ENCODE measurements at regions not wholly inside any gene's neighbourhood (a gene's known extent, or its start where the extent isn't known, plus 50 kb on each side); places are given as distances from the start of the nearest gene placed in this dataset.

DNA sequence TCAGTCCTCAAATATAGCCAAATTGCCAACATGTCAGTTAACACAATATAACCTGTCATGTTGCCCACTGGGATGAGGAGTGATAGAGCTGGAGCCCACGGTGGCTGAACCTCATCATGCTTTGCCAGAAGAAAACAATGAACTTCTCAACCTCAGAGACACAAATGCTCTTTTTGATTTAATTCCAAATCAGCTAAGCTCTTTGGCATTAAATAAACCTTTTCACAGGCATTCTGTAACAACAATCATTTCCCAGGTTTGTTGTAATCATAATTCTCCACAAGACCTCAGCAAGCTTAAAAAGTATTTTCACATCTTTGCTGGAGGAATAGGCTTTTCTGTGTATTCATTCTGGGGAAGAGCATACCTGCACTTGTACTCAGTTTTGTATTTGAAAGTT, 830.9 kb downstream of the MAT2B start (continued):
- TF ChIP-seq, protein P1, sequence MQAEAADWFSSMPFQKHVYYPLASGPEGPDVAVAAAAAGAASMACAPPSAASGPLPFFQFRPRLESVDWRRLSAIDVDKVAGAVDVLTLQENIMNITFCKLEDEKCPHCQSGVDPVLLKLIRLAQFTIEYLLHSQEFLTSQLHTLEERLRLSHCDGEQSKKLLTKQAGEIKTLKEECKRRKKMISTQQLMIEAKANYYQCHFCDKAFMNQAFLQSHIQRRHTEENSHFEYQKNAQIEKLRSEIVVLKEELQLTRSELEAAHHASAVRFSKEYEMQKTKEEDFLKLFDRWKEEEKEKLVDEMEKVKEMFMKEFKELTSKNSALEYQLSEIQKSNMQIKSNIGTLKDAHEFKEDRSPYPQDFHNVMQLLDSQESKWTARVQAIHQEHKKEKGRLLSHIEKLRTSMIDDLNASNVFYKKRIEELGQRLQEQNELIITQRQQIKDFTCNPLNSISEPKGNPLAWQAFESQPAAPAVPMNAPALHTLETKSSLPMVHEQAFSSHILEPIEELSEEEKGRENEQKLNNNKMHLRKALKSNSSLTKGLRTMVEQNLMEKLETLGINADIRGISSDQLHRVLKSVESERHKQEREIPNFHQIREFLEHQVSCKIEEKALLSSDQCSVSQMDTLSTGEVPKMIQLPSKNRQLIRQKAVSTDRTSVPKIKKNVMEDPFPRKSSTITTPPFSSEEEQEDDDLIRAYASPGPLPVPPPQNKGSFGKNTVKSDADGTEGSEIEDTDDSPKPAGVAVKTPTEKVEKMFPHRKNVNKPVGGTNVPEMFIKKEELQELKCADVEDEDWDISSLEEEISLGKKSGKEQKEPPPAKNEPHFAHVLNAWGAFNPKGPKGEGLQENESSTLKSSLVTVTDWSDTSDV (CRISPR knock-in tag; IDR thresholded peaks at IDR 0.05): no peak

- in situ Hi-C loops (cut with HindIII; ENCODE audit: extremely low pct_ligation_motif_present, low pct_unique_long_range_greater_than_20kb): no loop called here
- WGBS (ENCODE audit: low lambda C conversion rate): 33% methylated on average over 2 of the region's 2 CpGs
- ChIA-PET CTCF (ENCODE audit: low intra/inter-chr PET ratio, low total read pairs) (no interaction called here), POLR2A (no interaction called here)
- Histone ChIP-seq H3K36me3 (replicated peaks in 1 of 2; ENCODE audit: control insufficient read depth in 1 of 2, insufficient read depth in 2 of 2, low read length in 2 of 2) (no peaks in the 10 kb centered on the region), H2AFZ (ENCODE audit: low read length) (no peak overlapping the region), H3K4me2 (ENCODE audit: low read depth, low read length) (no peak overlapping the region), H4K20me1 (ENCODE audit: insufficient read depth, low read length) (no peaks in the 10 kb centered on the region), H3K9me3 (ENCODE audit: low read length) (peaks cover 45% of the 10 kb centered on the region), H3K79me2 (ENCODE audit: insufficient read depth, low read length) (no peaks in the 10 kb centered on the region), H3K4me1 (ENCODE audit: insufficient read depth, low read length) (no peaks in the 10 kb centered on the region), H3K27me3 (ENCODE audit: control insufficient read depth in 1 of 2, insufficient read depth in 2 of 2, low read length in 2 of 2) (no peaks in the 10 kb centered on the region), H3K4me3 (replicated peaks in 1 of 3; ENCODE audit: insufficient read depth in 1 of 3, low read depth in 2 of 3, low read length in 3 of 3) (no peak overlapping the region), H3K27ac (ENCODE audit: extremely low read length, insufficient read depth, low read length) (no peak overlapping the region), H3K9ac (ENCODE audit: insufficient read depth, low read depth, low read length) (no peak overlapping the region)
- FAIRE-seq: no peak
- intact Hi-C loops (cut with micrococcal nuclease; ENCODE audit: unreplicated experiment): no loop called here
- no TSS peak for BruUV-seq (replicated peaks)
- no peak for TF ChIP-seq ETV6 (CRISPR knock-in tag; conservative IDR thresholded peaks at IDR 0.05)
- no peak for DNase-seq (ENCODE audit: low spot score)
- no peak for ATAC-seq
Observed at GRCh38 chr5:164336906-164337305, 831.5 kb downstream of the MAT2B start.

- Histone ChIP-seq H3K27me3 (ENCODE audit: control insufficient read depth in 1 of 2, insufficient read depth in 2 of 2, low read length in 2 of 2) (no peaks in the 10 kb centered on the region), H3K9ac (ENCODE audit: insufficient read depth, low read depth, low read length) (no peak overlapping the region), H3K36me3 (replicated peaks in 1 of 2; ENCODE audit: control insufficient read depth in 1 of 2, insufficient read depth in 2 of 2, low read length in 2 of 2) (no peaks in the 10 kb centered on the region), H3K4me2 (ENCODE audit: low read depth, low read length) (no peak overlapping the region), H3K79me2 (ENCODE audit: insufficient read depth, low read length) (no peaks in the 10 kb centered on the region), H3K4me3 (replicated peaks in 1 of 3; ENCODE audit: insufficient read depth in 1 of 3, low read depth in 2 of 3, low read length in 3 of 3) (no peak overlapping the region), H3K27ac (ENCODE audit: extremely low read length, insufficient read depth, low read length) (no peak overlapping the region), H3K4me1 (ENCODE audit: insufficient read depth, low read length) (no peaks in the 10 kb centered on the region), H2AFZ (ENCODE audit: low read length) (no peak overlapping the region), H3K9me3 (ENCODE audit: low read length) (peaks cover 40% of the 10 kb centered on the region), H4K20me1 (ENCODE audit: insufficient read depth, low read length) (no peaks in the 10 kb centered on the region)
- CTCF ChIA-PET (ENCODE audit: low intra/inter-chr PET ratio, low total read pairs): no interaction called here
- no peak for ATAC-seq
- intact Hi-C loops (cut with micrococcal nuclease; ENCODE audit: unreplicated experiment): no loop called here
- FAIRE-seq: no peak
- 5% methylated on average over 2 of the region's 2 CpGs for WGBS (ENCODE audit: low lambda C conversion rate)
- in situ Hi-C loops (cut with HindIII; ENCODE audit: extremely low pct_ligation_motif_present, low pct_unique_long_range_greater_than_20kb): no loop called here
- no peak for DNase-seq (ENCODE audit: low spot score)
- POLR2A ChIA-PET: no interaction called here
- BruUV-seq (replicated peaks): no TSS peak
- TF ChIP-seq ZNF205 (CRISPR knock-in tag; IDR thresholded peaks at IDR 0.05) (no peak), ZNF17 (CRISPR knock-in tag; IDR thresholded peaks at IDR 0.05) (no peak), ETV5 (CRISPR knock-in tag; IDR thresholded peaks at IDR 0.05; ENCODE audit: borderline replicate concordance) (no peak), ARHGAP35 (CRISPR knock-in tag; IDR thresholded peaks at IDR 0.05; ENCODE audit: borderline replicate concordance) (no peak), ZNF30 (CRISPR knock-in tag; IDR thresholded peaks at IDR 0.05) (no peak), ATAD3A (CRISPR knock-in tag; IDR thresholded peaks at IDR 0.05) (no peak), ZNF44 (CRISPR knock-in tag; IDR thresholded peaks at IDR 0.05) (no peak), ZNF235 (CRISPR knock-in tag; IDR thresholded peaks at IDR 0.05; ENCODE audit: borderline replicate concordance) (no peak), POGZ (CRISPR knock-in tag; IDR thresholded peaks at IDR 0.05) (no peak), CENPX (CRISPR knock-in tag; IDR thresholded peaks at IDR 0.05) (no peak), HDAC1 (CRISPR knock-in tag; IDR thresholded peaks at IDR 0.05) (no peak), NFKB2 (CRISPR knock-in tag; IDR thresholded peaks at IDR 0.05; ENCODE audit: borderline replicate concordance) (no peak), KDM5A (IDR thresholded peaks at IDR 0.05; ENCODE audit: borderline replicate concordance, low read length) (no peak), ZNF335 (CRISPR knock-in tag; IDR thresholded peaks at IDR 0.05) (no peak), RBAK (CRISPR knock-in tag; IDR thresholded peaks at IDR 0.05) (no peak), ZSCAN29 (CRISPR knock-in tag; conservative IDR thresholded peaks at IDR 0.05) (no peak)
Observed at GRCh38 chr5:164341056-164341619, 835.7 kb downstream of the MAT2B start.
